Lung (tissue), 11 donors: ENCODE measurements at regions not wholly inside any gene's neighbourhood (a gene's known extent, or its start where the extent isn't known, plus 50 kb on each side); places are given as distances from the start of the nearest gene placed in this dataset.

Experiments used
- ATAC-seq: fragments of 200-7000 bp; cut with Tn5 transposase; one replicate; pipeline ENCODE4 v1.9.1; 2020; ENCODE audit warnings: moderate number of reproducible peaks; ENCODE audit not compliant: insufficient read depth, low FRiP score
- DNase-seq, 3 donors: peaks; one replicate each; pipeline ENCODE4 v3.0.0-alpha.2; 2013 to 2017
- H3K27ac ChIP-seq, 2 donors: one replicate each; pipeline ENCODE4 v1.5.1; 2013; ENCODE audit warnings: mild to moderate bottlenecking in 2 of 2, moderate library complexity in 2 of 2, control low read depth in 1 of 2, inconsistent platforms in 1 of 2, low read depth in 1 of 2, low read length in 1 of 2
- H3K27me3 ChIP-seq, 3 donors: one replicate each; pipeline ENCODE4 v1.5.1; 2013; ENCODE audit warnings: low read length in 2 of 3; ENCODE audit not compliant: control insufficient read depth in 3 of 3, insufficient read depth in 3 of 3
- H3K36me3 ChIP-seq, 4 donors: one replicate each; pipeline ENCODE4 v1.5.1; 2013; ENCODE audit warnings: low read length in 4 of 4, mild to moderate bottlenecking in 1 of 4, moderate library complexity in 1 of 4; ENCODE audit not compliant: control insufficient read depth in 4 of 4, insufficient read depth in 4 of 4
- H3K4me1 ChIP-seq, 5 donors: one replicate each; pipeline ENCODE4 v1.5.1; 2013; ENCODE audit warnings: low read length in 5 of 5, mild to moderate bottlenecking in 2 of 5, moderate library complexity in 1 of 5; ENCODE audit not compliant: control insufficient read depth in 5 of 5, insufficient read depth in 5 of 5
- H3K4me3 ChIP-seq: one replicate; pipeline ENCODE4 v1.5.1; 2013; ENCODE audit warnings: mild to moderate bottlenecking, control low read depth, moderate library complexity
- H3K9ac ChIP-seq, 2 donors: one replicate each; pipeline ENCODE4 v1.5.1; 2013; ENCODE audit warnings: low read length in 2 of 2, control low read depth in 1 of 2; ENCODE audit not compliant: insufficient read depth in 1 of 2
- H3K9me3 ChIP-seq, 4 donors: one replicate each; pipeline ENCODE4 v1.5.1; 2013; ENCODE audit warnings: low read length in 3 of 4, mild to moderate bottlenecking in 1 of 4, moderate library complexity in 1 of 4; ENCODE audit not compliant: control insufficient read depth in 4 of 4, insufficient read depth in 3 of 4
- CTCF ChIP-seq: IDR thresholded peaks from 2 replicates; pipeline ENCODE4 v1.5.1; 2012; ENCODE audit warnings: mild to moderate bottlenecking; ENCODE audit errors: control extremely low read depth, extremely low read depth
- WGBS, 2 donors: extraction: QIAGEN DNeasy Blood & Tissue Kit; methylation state at CpG; one replicate each; pipeline ENCODE4 v1.1.7; 2013; 5-methylcytosine and 5-hydroxymethylcytosine counted together
- donor health status: control.
- donor health status: control.
- donor health status: Bipolar disorder and iron deficiency.
- donor health status: healthy.
- donor health status: DM: yes; HTN: yes; CAD: no.

DNA sequence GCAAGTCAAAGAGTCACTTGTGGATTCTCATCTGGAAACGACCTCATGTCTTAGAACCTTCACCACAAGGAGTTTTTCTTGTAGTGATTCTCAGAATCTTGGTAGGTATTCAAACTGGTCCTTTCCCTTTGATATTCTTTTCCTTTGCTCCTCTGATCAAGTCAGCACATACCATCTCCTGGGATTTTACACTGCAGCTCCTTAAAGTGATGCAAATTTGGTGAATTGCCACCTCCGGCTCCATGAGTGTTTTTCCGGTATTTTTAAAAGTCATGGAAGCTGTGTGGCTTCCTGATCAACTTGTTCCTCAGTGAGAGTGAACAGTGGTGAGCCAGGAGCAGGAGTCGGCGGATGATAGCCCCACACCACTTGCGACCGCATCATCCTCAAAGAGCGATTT, 182.1 kb upstream of the DAB1 start:
- H3K9ac ChIP-seq, result no peak overlapping the region
- no peak for TF ChIP-seq CTCF

DNA sequence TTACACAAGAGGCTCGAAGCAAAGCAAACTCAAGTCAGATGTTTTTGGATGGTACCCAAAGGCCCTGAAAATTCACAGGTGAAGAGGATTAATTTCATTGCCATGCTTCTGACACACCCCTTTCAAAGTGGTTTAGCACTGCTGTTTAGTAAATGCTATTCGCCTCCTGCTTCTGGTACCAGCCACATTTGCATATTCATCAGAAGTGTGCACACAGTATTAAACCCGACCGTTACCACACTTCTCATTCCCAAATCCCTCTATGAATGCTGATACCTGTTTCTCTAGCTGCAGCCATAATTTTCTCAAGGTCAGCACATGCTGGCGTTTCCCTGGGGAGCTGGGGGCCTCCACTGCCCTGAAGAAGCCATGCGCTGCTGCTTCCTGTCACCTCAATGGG, 179.8 kb upstream of the DAB1 start:
- 75 to 76% methylated on average over 6 of the region's 6 CpGs for WGBS, 2 donors
- peaks cover 0 to 3% (median 0%) of the 10 kb centered on the region in 3 donors for H3K27me3 ChIP-seq
- DNase-seq, result no peak
- no peaks in the 10 kb centered on the region for H3K36me3 ChIP-seq
- H3K4me1 ChIP-seq, result peaks cover 0 to 14% (median 6%) of the 10 kb centered on the region in 5 donors
- no peak for ATAC-seq
- no peaks in the 10 kb centered on the region for H3K9me3 ChIP-seq
- no peak overlapping the region for H3K4me3 ChIP-seq
- no peak for TF ChIP-seq CTCF
- no peak overlapping the region for H3K27ac ChIP-seq
- no peak overlapping the region for H3K9ac ChIP-seq

More for the DNA sequence above, 182.1 kb upstream of the DAB1 start:
- H3K4me1 ChIP-seq, result no peaks in the 10 kb centered on the region
- H3K36me3 ChIP-seq, result no peaks in the 10 kb centered on the region
- no peak overlapping the region for H3K27ac ChIP-seq
- H3K27me3 ChIP-seq, result peaks cover 0 to 3% (median 0%) of the 10 kb centered on the region in 3 donors
- DNase-seq, result no peak
- ATAC-seq, result no peak
- H3K4me3 ChIP-seq, result no peak overlapping the region
- 86 to 88% methylated on average over 8 of the region's 8 CpGs for WGBS, 2 donors
- no peaks in the 10 kb centered on the region for H3K9me3 ChIP-seq

GRCh38 chr1:57600424-57600823, 176.6 kb upstream of the DAB1 start:
- H3K4me1 ChIP-seq, result peaks cover 0 to 18% (median 7%) of the 10 kb centered on the region in 5 donors
- H3K27ac ChIP-seq, result no peak overlapping the region
- no peak for TF ChIP-seq CTCF
- 52 to 71% methylated on average over 3 of the region's 3 CpGs for WGBS, 2 donors
- no peak overlapping the region for H3K4me3 ChIP-seq
- ATAC-seq (no peak), DNase-seq (no peak)
- no peaks in the 10 kb centered on the region for H3K9me3 ChIP-seq
- H3K27me3 ChIP-seq, result peaks cover 0 to 3% (median 0%) of the 10 kb centered on the region in 3 donors
- no peak overlapping the region for H3K9ac ChIP-seq
- H3K36me3 ChIP-seq, result no peaks in the 10 kb centered on the region
